Raji (cell line): ENCODE measurements at regions not wholly inside any gene's neighbourhood (a gene's known extent, or its start where the extent isn't known, plus 50 kb on each side); places are given as distances from the start of the nearest gene placed in this dataset.
A peak's percentile ranks its signal among the peaks of the same experiment; 100 is the strongest.

ENCODE experiments used
- POLR2A ChIP-seq: IDR thresholded peaks from 2 replicates; pipeline ENCODE4 v1.6.1; 2011; ENCODE audit warnings: low read depth, low read length, control low read depth; ENCODE audit not compliant: insufficient read depth

GRCh38 chr16:21358261-21358795 lies 80.2 kb upstream of the CRYM start:
- TF ChIP-seq POLR2A: 0 out of 2 replicates have a peak, but pooled peaks have one; percentile 30

- no peak for TF ChIP-seq POLR2A
These were observed 63.0 kb upstream of the CRYM start for GRCh38 chr16:21341101-21341500.

GRCh38 chr16:21339941-21340340 lies 61.9 kb upstream of the CRYM start:
- no peak for TF ChIP-seq POLR2A

GRCh38 chr16:21339269-21339641 lies 61.2 kb upstream of the CRYM start:
- TF ChIP-seq POLR2A: no peak

- TF ChIP-seq POLR2A: no peak
These were observed 60.6 kb upstream of the CRYM start for GRCh38 chr16:21338537-21339268.

GRCh38 chr16:21336231-21336630 lies 58.1 kb upstream of the CRYM start:
- TF ChIP-seq POLR2A: no peak
